WTC11 (cell line): ENCODE measurements at regions not wholly inside any gene's neighbourhood (a gene's known extent, or its start where the extent isn't known, plus 50 kb on each side); places are given as distances from the start of the nearest gene placed in this dataset.

Experiments used
- ATAC-seq: fragments of 200-7000 bp; cut with Tn5 transposase; 2 replicates; pipeline ENCODE4 v1.10.0; 2021; ENCODE audit warnings: mild to moderate bottlenecking, moderate library complexity
- CTCF ChIA-PET: fragments of 300-600 bp; sonication (Branson Sonifier 250); formaldehyde crosslinking; loops from one replicate; lab custom pipeline; 2021; ENCODE audit warnings: antibody characterized with exemption; lab: Charles Lee
- POLR2A ChIA-PET: fragments of 350-600 bp; sonication (Branson Sonifier 250); formaldehyde crosslinking; loops from one replicate; lab custom pipeline; 2021; ENCODE audit warnings: antibody characterized with exemption; lab: Charles Lee
- DNase-seq: peaks from one replicate; pipeline ENCODE4 v3.0.0; 2021; ENCODE audit warnings: low spot score
- H3K27ac Mint-ChIP-seq: 2 replicates; pipeline ENCODE4 v1.8.0; 2021; ENCODE audit warnings: mixed read lengths
- H3K27me3 Mint-ChIP-seq: 2 replicates; pipeline ENCODE4 v1.8.0; 2021; ENCODE audit warnings: low read depth, mild to moderate bottlenecking, moderate library complexity, mixed read lengths
- H3K36me3 Mint-ChIP-seq: 2 replicates; pipeline ENCODE4 v1.8.0; 2021; ENCODE audit warnings: mixed read lengths
- H3K4me1 Mint-ChIP-seq: 2 replicates; pipeline ENCODE4 v1.8.0; 2022; ENCODE audit warnings: mixed read lengths
- H3K4me3 Mint-ChIP-seq: 2 replicates; pipeline ENCODE4 v1.8.0; 2021; ENCODE audit warnings: mild to moderate bottlenecking, moderate library complexity, mixed read lengths
- H3K9me3 Mint-ChIP-seq: 2 replicates; pipeline ENCODE4 v1.8.0; 2021; ENCODE audit warnings: mixed read lengths
- CBFB ChIP-seq: sonication (generic); formaldehyde crosslinking; IDR thresholded peaks from 2 replicates; pipeline ENCODE4 v1.8.1; 2022; ENCODE audit warnings: mild to moderate bottlenecking, low read depth, missing genetic modification reagents
- ELF4 ChIP-seq: sonication (generic); formaldehyde crosslinking; IDR thresholded peaks from 2 replicates; pipeline ENCODE4 v1.8.1; 2022; ENCODE audit warnings: low read depth, mild to moderate bottlenecking, moderate library complexity, missing genetic modification reagents
- FOXP1 ChIP-seq: sonication (generic); formaldehyde crosslinking; IDR thresholded peaks from 2 replicates; pipeline ENCODE4 v1.8.0; 2022; ENCODE audit warnings: missing genetic modification reagents, mild to moderate bottlenecking, moderate library complexity, borderline replicate concordance
- GRHL2 ChIP-seq: fragments of 250-450 bp; sonication (Bioruptor Pico); IDR thresholded peaks from 2 replicates; pipeline ENCODE4 v1.8.0; 2022; ENCODE audit warnings: mild to moderate bottlenecking, moderate library complexity; ENCODE audit not compliant: insufficient replicate concordance, severe bottlenecking
- HMGA2 ChIP-seq: fragments of 250-450 bp; sonication (Bioruptor Pico); IDR thresholded peaks from 2 replicates; pipeline ENCODE4 v1.4.0; 2021; ENCODE audit warnings: mild to moderate bottlenecking, moderate library complexity
- MXD4 ChIP-seq: fragments of 250-450 bp; sonication (Bioruptor Pico); IDR thresholded peaks from 2 replicates; pipeline ENCODE4 v1.8.0; 2021; ENCODE audit warnings: mild to moderate bottlenecking, moderate library complexity, borderline replicate concordance
- SMAD4 ChIP-seq: sonication (generic); formaldehyde crosslinking; IDR thresholded peaks from 2 replicates; pipeline ENCODE4 v1.8.0; 2022; ENCODE audit warnings: mild to moderate bottlenecking, missing genetic modification reagents
- ZNF121 ChIP-seq: sonication (generic); formaldehyde crosslinking; IDR thresholded peaks from 2 replicates; pipeline ENCODE4 v1.8.0; 2023; ENCODE audit warnings: missing genetic modification reagents
- ZNF396 ChIP-seq: fragments of 250-450 bp; sonication (Bioruptor Pico); IDR thresholded peaks from 2 replicates; pipeline ENCODE4 v1.8.0; 2021; ENCODE audit warnings: mild to moderate bottlenecking, moderate library complexity, borderline replicate concordance
- TF ChIP-seq, protein P1 (sequence below): fragments of 250-450 bp; sonication (Bioruptor Pico); IDR thresholded peaks from 2 replicates; pipeline ENCODE4 v1.9.0; 2021; ENCODE audit warnings: moderate library complexity, mild to moderate bottlenecking, inconsistent platforms, borderline replicate concordance
- TF ChIP-seq, protein P2 (sequence below): sonication (generic); formaldehyde crosslinking; conservative IDR thresholded peaks from 2 replicates; pipeline ENCODE4 v1.8.1; 2022; ENCODE audit warnings: mild to moderate bottlenecking, missing genetic modification reagents
- TF ChIP-seq, protein P3 (sequence below): sonication (generic); formaldehyde crosslinking; IDR thresholded peaks from 2 replicates; pipeline ENCODE4 v1.8.0; 2023; ENCODE audit warnings: missing genetic modification reagents, mild to moderate bottlenecking, borderline replicate concordance
- TF ChIP-seq, protein P4 (sequence below): sonication (generic); formaldehyde crosslinking; IDR thresholded peaks from 2 replicates; pipeline ENCODE4 v1.8.0; 2022; ENCODE audit warnings: missing genetic modification reagents
- TF ChIP-seq, protein P5 (sequence below): sonication (generic); formaldehyde crosslinking; IDR thresholded peaks from 2 replicates; pipeline ENCODE4 v1.8.0; 2022; ENCODE audit warnings: mild to moderate bottlenecking, missing genetic modification reagents
- TF ChIP-seq, protein P6 (sequence below): sonication (generic); formaldehyde crosslinking; IDR thresholded peaks from 2 replicates; pipeline ENCODE4 v1.8.0; 2022; ENCODE audit warnings: mild to moderate bottlenecking, missing genetic modification reagents

DNA sequence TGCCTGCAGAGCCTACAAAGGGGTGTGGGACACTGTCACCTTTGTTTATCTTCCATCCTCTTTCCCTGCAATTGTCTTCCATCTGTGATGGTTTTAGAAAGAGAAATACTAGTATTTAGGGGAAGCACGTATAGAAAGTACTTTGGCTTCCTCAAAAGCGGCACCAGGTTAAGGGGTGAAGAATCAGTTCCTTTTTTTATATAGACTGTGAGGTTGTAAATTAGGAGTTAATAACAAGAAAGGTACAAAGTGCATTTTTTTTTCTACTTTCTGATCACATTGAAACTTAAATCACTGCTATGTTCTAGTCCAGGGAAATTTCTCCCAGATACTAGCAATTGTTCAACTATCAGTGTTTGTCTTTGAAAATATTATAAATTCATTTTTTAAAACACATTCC, 219.3 kb downstream of the CEMIP2 start:
- ATAC-seq (no peak), DNase-seq (no peak)
- H3K27ac Mint-ChIP-seq = no peak overlapping the region
- CTCF ChIA-PET = no interaction called here
- no peaks in the 10 kb centered on the region for H3K9me3 Mint-ChIP-seq
- H3K4me3 Mint-ChIP-seq = no peak overlapping the region
- TF ChIP-seq FOXP1 (CRISPR knock-in tag) (no peak), CBFB (CRISPR knock-in tag) (no peak), ZNF396 (CRISPR knock-in tag) (no peak), ZNF121 (CRISPR knock-in tag) (no peak), MXD4 (CRISPR knock-in tag) (no peak), SMAD4 (CRISPR knock-in tag) (no peak), ELF4 (CRISPR knock-in tag) (no peak), GRHL2 (CRISPR knock-in tag) (no peak), HMGA2 (no peak)
- TF ChIP-seq, protein P1, sequence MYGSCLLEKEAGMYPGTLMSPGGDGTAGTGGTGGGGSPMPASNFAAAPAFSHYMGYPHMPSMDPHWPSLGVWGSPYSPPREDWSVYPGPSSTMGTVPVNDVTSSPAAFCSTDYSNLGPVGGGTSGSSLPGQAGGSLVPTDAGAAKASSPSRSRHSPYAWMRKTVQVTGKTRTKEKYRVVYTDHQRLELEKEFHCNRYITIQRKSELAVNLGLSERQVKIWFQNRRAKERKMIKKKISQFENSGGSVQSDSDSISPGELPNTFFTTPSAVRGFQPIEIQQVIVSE = no peak
- TF ChIP-seq, protein P2, sequence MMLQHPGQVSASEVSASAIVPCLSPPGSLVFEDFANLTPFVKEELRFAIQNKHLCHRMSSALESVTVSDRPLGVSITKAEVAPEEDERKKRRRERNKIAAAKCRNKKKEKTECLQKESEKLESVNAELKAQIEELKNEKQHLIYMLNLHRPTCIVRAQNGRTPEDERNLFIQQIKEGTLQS (CRISPR knock-in tag) = no peak
- TF ChIP-seq, protein P3, sequence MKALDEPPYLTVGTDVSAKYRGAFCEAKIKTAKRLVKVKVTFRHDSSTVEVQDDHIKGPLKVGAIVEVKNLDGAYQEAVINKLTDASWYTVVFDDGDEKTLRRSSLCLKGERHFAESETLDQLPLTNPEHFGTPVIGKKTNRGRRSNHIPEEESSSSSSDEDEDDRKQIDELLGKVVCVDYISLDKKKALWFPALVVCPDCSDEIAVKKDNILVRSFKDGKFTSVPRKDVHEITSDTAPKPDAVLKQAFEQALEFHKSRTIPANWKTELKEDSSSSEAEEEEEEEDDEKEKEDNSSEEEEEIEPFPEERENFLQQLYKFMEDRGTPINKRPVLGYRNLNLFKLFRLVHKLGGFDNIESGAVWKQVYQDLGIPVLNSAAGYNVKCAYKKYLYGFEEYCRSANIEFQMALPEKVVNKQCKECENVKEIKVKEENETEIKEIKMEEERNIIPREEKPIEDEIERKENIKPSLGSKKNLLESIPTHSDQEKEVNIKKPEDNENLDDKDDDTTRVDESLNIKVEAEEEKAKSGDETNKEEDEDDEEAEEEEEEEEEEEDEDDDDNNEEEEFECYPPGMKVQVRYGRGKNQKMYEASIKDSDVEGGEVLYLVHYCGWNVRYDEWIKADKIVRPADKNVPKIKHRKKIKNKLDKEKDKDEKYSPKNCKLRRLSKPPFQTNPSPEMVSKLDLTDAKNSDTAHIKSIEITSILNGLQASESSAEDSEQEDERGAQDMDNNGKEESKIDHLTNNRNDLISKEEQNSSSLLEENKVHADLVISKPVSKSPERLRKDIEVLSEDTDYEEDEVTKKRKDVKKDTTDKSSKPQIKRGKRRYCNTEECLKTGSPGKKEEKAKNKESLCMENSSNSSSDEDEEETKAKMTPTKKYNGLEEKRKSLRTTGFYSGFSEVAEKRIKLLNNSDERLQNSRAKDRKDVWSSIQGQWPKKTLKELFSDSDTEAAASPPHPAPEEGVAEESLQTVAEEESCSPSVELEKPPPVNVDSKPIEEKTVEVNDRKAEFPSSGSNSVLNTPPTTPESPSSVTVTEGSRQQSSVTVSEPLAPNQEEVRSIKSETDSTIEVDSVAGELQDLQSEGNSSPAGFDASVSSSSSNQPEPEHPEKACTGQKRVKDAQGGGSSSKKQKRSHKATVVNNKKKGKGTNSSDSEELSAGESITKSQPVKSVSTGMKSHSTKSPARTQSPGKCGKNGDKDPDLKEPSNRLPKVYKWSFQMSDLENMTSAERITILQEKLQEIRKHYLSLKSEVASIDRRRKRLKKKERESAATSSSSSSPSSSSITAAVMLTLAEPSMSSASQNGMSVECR (CRISPR knock-in tag) = no peak
- TF ChIP-seq, protein P4, sequence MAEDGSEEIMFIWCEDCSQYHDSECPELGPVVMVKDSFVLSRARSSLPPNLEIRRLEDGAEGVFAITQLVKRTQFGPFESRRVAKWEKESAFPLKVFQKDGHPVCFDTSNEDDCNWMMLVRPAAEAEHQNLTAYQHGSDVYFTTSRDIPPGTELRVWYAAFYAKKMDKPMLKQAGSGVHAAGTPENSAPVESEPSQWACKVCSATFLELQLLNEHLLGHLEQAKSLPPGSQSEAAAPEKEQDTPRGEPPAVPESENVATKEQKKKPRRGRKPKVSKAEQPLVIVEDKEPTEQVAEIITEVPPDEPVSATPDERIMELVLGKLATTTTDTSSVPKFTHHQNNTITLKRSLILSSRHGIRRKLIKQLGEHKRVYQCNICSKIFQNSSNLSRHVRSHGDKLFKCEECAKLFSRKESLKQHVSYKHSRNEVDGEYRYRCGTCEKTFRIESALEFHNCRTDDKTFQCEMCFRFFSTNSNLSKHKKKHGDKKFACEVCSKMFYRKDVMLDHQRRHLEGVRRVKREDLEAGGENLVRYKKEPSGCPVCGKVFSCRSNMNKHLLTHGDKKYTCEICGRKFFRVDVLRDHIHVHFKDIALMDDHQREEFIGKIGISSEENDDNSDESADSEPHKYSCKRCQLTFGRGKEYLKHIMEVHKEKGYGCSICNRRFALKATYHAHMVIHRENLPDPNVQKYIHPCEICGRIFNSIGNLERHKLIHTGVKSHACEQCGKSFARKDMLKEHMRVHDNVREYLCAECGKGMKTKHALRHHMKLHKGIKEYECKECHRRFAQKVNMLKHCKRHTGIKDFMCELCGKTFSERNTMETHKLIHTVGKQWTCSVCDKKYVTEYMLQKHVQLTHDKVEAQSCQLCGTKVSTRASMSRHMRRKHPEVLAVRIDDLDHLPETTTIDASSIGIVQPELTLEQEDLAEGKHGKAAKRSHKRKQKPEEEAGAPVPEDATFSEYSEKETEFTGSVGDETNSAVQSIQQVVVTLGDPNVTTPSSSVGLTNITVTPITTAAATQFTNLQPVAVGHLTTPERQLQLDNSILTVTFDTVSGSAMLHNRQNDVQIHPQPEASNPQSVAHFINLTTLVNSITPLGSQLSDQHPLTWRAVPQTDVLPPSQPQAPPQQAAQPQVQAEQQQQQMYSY (CRISPR knock-in tag) = no peak
- TF ChIP-seq, protein P5, sequence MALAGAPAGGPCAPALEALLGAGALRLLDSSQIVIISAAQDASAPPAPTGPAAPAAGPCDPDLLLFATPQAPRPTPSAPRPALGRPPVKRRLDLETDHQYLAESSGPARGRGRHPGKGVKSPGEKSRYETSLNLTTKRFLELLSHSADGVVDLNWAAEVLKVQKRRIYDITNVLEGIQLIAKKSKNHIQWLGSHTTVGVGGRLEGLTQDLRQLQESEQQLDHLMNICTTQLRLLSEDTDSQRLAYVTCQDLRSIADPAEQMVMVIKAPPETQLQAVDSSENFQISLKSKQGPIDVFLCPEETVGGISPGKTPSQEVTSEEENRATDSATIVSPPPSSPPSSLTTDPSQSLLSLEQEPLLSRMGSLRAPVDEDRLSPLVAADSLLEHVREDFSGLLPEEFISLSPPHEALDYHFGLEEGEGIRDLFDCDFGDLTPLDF = no peak
- TF ChIP-seq, protein P6, sequence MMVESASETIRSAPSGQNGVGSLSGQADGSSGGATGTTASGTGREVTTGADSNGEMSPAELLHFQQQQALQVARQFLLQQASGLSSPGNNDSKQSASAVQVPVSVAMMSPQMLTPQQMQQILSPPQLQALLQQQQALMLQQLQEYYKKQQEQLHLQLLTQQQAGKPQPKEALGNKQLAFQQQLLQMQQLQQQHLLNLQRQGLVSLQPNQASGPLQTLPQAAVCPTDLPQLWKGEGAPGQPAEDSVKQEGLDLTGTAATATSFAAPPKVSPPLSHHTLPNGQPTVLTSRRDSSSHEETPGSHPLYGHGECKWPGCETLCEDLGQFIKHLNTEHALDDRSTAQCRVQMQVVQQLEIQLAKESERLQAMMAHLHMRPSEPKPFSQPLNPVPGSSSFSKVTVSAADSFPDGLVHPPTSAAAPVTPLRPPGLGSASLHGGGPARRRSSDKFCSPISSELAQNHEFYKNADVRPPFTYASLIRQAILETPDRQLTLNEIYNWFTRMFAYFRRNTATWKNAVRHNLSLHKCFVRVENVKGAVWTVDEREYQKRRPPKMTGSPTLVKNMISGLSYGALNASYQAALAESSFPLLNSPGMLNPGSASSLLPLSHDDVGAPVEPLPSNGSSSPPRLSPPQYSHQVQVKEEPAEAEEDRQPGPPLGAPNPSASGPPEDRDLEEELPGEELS (CRISPR knock-in tag) = no peak
- H3K27me3 Mint-ChIP-seq = no peaks in the 10 kb centered on the region
- H3K4me1 Mint-ChIP-seq = peaks cover 9% of the 10 kb centered on the region
- no peaks in the 10 kb centered on the region for H3K36me3 Mint-ChIP-seq
- POLR2A ChIA-PET = interaction anchor here (1.0 kb wide), 1 partner anchor 25 kb away, joined by 3 read pairs; no protein-coding TSS in a partner anchor
